Prostate gland (tissue), 2 donors: ENCODE measurements at regions not wholly inside any gene's neighbourhood (a gene's known extent, or its start where the extent isn't known, plus 50 kb on each side); places are given as distances from the start of the nearest gene placed in this dataset.

Experiments
- DNase-seq: peaks from one replicate; pipeline ENCODE4 v3.0.0-alpha.2; 2019; ENCODE audit warnings: low spot score
- H3K27ac ChIP-seq, 2 donors: fragments of 200-600 bp; sonication (generic); 2 replicates each; pipeline ENCODE4 v1.5.1; 2017 to 2019
- H3K27me3 ChIP-seq: fragments of 200-600 bp; sonication (generic); replicated peaks from 2 replicates; pipeline ENCODE4 v1.5.1; 2019; ENCODE audit not compliant: insufficient read depth
- H3K36me3 ChIP-seq, 2 donors: fragments of 200-600 bp; sonication (generic); 1 replicate in 1 of 2; 2 replicates in 1 of 2; pipeline versions ENCODE4 v1.5.1 to v1.8.1; 2017 to 2019
- H3K4me1 ChIP-seq: fragments of 200-600 bp; sonication (generic); replicated peaks from 2 replicates; pipeline ENCODE4 v1.5.1; 2019
- H3K4me3 ChIP-seq, 2 donors: fragments of 200-600 bp; sonication (generic); 2 replicates each; pipeline ENCODE4 v1.5.1; 2017 to 2019
- H3K9me3 ChIP-seq: fragments of 200-600 bp; sonication (generic); 2 replicates; pipeline ENCODE4 v1.5.1; 2017
- CTCF ChIP-seq, 4 experiments: fragments of 200-600 bp in 2 of 4; fragments of 450-650 bp in 2 of 4; sonication (generic) in 2 of 4; IDR thresholded peaks; 1 replicate in 3 of 4; 2 replicates in 1 of 4; pipeline ENCODE4 v1.5.1; 2016 to 2019; ENCODE audit warnings: antibody characterized with exemption in 4 of 4, mild to moderate bottlenecking in 2 of 4, moderate library complexity in 2 of 4
- POLR2AphosphoS5 ChIP-seq: sonication (generic); formaldehyde crosslinking; IDR thresholded peaks from one replicate; pipeline ENCODE4 v1.6.1; 2017; ENCODE audit warnings: antibody characterized with exemption
- WGBS: methylation state at CpG from one replicate; pipeline ENCODE4 v1.1.5; 2018; 5-methylcytosine and 5-hydroxymethylcytosine counted together
- intact Hi-C: fragments of 100-400 bp; cut with DNase I; formaldehyde crosslinking; loops from one replicate; pipeline ENCODE4 v1.14.2; 2022

GRCh38 chr18:34659579-34660517, 50.2 kb upstream of the DTNA start:
- no peaks in the 10 kb centered on the region for H3K9me3 ChIP-seq
- H3K4me3 ChIP-seq: no peak overlapping the region
- 31% methylated on average over 8 of the region's 8 CpGs for WGBS
- TF ChIP-seq CTCF (IDR thresholded peaks at IDR 0.05) (no peak), POLR2AphosphoS5 (peak; percentile 48)
- no peaks in the 10 kb centered on the region for H3K36me3 ChIP-seq
- intact Hi-C loops: loop anchor here (5.0 kb wide), 2 partner anchors 63 to 127 kb away; no protein-coding TSS in a partner anchor
- DNase-seq: peak; percentile 15
- H3K27ac ChIP-seq: peak overlapping the region in 1 of 2 donors; percentile 35
- no peaks in the 10 kb centered on the region for H3K4me1 ChIP-seq
- no peaks in the 10 kb centered on the region for H3K27me3 ChIP-seq
